ENCODE measurements at regions not wholly inside any gene's neighbourhood (a gene's known extent, or its start where the extent isn't known, plus 50 kb on each side); places are given as distances from the start of the nearest gene placed in this dataset.

GRCh38 chr2:111643759-111644158, 240.2 kb downstream of the ANAPC1 start (continued):
- TF ChIP-seq NRF1 (IDR thresholded peaks at IDR 0.05; ENCODE audit: low read depth, low read length) (no peak), POU5F1 (IDR thresholded peaks at IDR 0.05; ENCODE audit: low read depth, low read length) (no peak)

All from H1 (cell line).